H1 (cell line): ENCODE measurements at regions not wholly inside any gene's neighbourhood (a gene's known extent, or its start where the extent isn't known, plus 50 kb on each side); places are given as distances from the start of the nearest gene placed in this dataset.

Experiments used
- EZH2 ChIP-seq: fragments of 200-600 bp; sonication (generic); IDR thresholded peaks from 2 replicates; pipeline ENCODE4 v1.7.1; 2012; ENCODE audit warnings: low read depth, mild to moderate bottlenecking, moderate library complexity, low read length, inconsistent platforms; ENCODE audit not compliant: severe bottlenecking
- TF ChIP-seq, protein P1 (sequence below): IDR thresholded peaks from 2 replicates; pipeline ENCODE4 v1.6.1; 2012; ENCODE audit warnings: low read length, inconsistent platforms

DNA sequence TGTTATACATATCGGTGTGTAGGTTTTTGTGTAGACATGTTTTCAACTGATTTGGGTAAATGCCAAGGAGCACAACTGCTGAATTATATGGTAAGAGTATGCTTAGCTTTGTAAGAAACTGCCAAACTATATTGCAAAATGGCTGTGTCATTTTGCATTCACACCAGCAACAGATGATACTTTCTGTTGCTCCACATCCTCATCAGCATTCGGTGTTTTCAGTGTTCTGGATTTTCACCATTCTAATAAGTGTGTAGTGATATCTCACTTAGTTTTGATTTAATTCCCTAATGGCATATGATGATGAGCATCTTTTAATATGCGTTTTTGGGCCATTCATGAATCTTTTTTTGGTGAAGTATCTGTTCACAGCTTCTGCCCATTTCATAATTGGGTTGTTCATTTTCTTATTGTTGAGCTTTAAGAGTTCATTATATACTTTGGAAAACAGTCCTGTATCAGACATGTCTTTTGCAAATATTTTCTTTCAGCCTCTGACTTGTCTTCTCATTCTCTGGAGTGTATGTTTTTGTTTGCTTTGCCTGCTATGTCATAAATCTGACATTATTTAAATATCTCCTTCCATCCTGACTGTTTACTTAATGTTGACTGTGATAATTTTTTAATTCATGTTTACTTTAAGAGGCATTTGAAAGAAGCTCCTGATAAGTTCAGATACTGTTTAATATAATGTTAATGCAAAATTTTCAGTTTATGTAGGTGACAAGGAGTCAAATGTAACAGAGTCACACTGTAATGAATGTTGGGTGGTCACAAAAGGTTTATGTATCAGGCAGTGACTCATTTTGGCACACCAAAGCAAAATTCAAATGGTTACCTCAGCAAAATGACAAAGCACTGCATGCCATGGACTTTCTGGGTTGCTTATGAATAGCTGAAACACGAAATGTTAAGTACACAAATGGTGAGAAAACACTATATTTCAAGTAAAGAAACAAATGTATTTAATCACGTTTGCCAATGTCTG is 181.1 kb upstream of the DAB2 start (continued):
- TF ChIP-seq, protein P1, sequence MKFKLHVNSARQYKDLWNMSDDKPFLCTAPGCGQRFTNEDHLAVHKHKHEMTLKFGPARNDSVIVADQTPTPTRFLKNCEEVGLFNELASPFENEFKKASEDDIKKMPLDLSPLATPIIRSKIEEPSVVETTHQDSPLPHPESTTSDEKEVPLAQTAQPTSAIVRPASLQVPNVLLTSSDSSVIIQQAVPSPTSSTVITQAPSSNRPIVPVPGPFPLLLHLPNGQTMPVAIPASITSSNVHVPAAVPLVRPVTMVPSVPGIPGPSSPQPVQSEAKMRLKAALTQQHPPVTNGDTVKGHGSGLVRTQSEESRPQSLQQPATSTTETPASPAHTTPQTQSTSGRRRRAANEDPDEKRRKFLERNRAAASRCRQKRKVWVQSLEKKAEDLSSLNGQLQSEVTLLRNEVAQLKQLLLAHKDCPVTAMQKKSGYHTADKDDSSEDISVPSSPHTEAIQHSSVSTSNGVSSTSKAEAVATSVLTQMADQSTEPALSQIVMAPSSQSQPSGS: no peak
- no peak for TF ChIP-seq EZH2
